WTC11 (cell line): ENCODE measurements at regions not wholly inside any gene's neighbourhood (a gene's known extent, or its start where the extent isn't known, plus 50 kb on each side); places are given as distances from the start of the nearest gene placed in this dataset.

Experiments used
- NFE2L1 ChIP-seq: sonication (generic); formaldehyde crosslinking; IDR thresholded peaks from 2 replicates; pipeline ENCODE4 v1.8.1; 2023; ENCODE audit warnings: missing genetic modification reagents
- RELA ChIP-seq: sonication (generic); formaldehyde crosslinking; IDR thresholded peaks from 2 replicates; pipeline ENCODE4 v1.8.1; 2022; ENCODE audit warnings: missing genetic modification reagents, mild to moderate bottlenecking, borderline replicate concordance
- TF ChIP-seq, protein P1 (sequence below): fragments of 200-600 bp; IDR thresholded peaks from 2 replicates; pipeline ENCODE4 v1.8.0; 2022; ENCODE audit warnings: antibody characterized with exemption
- TF ChIP-seq, protein P2 (sequence below): sonication (generic); formaldehyde crosslinking; IDR thresholded peaks from 2 replicates; pipeline ENCODE4 v1.8.0; 2022; ENCODE audit warnings: mild to moderate bottlenecking, missing genetic modification reagents
- TF ChIP-seq, protein P3 (sequence below): sonication (generic); formaldehyde crosslinking; IDR thresholded peaks from 2 replicates; pipeline ENCODE4 v1.8.1; 2023; ENCODE audit warnings: mild to moderate bottlenecking, missing genetic modification reagents, borderline replicate concordance

DNA sequence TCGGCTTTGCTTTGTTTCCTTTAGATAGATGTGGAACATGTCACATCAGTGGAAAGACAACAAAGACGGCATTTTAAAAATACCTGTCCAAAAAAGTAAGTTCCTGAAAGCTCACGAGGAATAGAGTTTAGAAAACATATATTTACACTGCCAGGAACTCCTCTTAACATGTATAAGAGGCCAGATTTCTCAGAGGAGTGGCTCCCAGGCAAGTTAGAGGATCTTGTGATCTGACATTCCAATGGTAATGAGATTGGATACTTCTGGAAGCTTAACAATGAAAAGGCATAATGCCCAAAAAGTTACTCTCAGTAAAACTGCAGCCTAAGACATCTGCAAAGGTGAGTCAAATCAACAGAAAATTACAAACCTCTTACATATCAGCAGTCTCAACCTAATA lies 77.1 kb downstream of the CYRIA start:
- TF ChIP-seq RELA (no peak), NFE2L1 (CRISPR knock-in tag) (no peak)
- TF ChIP-seq, protein P1, sequence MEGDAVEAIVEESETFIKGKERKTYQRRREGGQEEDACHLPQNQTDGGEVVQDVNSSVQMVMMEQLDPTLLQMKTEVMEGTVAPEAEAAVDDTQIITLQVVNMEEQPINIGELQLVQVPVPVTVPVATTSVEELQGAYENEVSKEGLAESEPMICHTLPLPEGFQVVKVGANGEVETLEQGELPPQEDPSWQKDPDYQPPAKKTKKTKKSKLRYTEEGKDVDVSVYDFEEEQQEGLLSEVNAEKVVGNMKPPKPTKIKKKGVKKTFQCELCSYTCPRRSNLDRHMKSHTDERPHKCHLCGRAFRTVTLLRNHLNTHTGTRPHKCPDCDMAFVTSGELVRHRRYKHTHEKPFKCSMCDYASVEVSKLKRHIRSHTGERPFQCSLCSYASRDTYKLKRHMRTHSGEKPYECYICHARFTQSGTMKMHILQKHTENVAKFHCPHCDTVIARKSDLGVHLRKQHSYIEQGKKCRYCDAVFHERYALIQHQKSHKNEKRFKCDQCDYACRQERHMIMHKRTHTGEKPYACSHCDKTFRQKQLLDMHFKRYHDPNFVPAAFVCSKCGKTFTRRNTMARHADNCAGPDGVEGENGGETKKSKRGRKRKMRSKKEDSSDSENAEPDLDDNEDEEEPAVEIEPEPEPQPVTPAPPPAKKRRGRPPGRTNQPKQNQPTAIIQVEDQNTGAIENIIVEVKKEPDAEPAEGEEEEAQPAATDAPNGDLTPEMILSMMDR = no peak
- TF ChIP-seq, protein P2, sequence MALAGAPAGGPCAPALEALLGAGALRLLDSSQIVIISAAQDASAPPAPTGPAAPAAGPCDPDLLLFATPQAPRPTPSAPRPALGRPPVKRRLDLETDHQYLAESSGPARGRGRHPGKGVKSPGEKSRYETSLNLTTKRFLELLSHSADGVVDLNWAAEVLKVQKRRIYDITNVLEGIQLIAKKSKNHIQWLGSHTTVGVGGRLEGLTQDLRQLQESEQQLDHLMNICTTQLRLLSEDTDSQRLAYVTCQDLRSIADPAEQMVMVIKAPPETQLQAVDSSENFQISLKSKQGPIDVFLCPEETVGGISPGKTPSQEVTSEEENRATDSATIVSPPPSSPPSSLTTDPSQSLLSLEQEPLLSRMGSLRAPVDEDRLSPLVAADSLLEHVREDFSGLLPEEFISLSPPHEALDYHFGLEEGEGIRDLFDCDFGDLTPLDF (CRISPR knock-in tag) = no peak
- TF ChIP-seq, protein P3, sequence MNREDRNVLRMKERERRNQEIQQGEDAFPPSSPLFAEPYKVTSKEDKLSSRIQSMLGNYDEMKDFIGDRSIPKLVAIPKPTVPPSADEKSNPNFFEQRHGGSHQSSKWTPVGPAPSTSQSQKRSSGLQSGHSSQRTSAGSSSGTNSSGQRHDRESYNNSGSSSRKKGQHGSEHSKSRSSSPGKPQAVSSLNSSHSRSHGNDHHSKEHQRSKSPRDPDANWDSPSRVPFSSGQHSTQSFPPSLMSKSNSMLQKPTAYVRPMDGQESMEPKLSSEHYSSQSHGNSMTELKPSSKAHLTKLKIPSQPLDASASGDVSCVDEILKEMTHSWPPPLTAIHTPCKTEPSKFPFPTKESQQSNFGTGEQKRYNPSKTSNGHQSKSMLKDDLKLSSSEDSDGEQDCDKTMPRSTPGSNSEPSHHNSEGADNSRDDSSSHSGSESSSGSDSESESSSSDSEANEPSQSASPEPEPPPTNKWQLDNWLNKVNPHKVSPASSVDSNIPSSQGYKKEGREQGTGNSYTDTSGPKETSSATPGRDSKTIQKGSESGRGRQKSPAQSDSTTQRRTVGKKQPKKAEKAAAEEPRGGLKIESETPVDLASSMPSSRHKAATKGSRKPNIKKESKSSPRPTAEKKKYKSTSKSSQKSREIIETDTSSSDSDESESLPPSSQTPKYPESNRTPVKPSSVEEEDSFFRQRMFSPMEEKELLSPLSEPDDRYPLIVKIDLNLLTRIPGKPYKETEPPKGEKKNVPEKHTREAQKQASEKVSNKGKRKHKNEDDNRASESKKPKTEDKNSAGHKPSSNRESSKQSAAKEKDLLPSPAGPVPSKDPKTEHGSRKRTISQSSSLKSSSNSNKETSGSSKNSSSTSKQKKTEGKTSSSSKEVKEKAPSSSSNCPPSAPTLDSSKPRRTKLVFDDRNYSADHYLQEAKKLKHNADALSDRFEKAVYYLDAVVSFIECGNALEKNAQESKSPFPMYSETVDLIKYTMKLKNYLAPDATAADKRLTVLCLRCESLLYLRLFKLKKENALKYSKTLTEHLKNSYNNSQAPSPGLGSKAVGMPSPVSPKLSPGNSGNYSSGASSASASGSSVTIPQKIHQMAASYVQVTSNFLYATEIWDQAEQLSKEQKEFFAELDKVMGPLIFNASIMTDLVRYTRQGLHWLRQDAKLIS = no peak
